ENCODE measurements at regions not wholly inside any gene's neighbourhood (a gene's known extent, or its start where the extent isn't known, plus 50 kb on each side); places are given as distances from the start of the nearest gene placed in this dataset.

DNA sequence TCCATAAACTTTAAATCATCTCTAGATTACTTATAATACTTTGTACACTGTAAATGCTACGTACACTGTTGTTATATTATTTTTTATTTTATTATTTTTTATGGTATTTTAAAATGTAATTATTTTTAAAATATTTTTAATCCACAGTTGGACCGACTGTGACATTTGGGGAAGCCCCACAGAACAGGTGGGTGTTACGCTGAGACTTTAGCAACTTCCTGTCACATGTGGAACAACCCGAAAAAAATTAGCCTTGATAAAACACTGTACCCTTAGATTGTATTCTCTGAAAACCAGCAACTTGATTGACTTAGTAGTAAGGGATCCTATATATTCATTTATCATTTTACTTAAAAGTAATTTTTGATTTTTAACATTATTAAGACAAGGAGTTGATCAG is 1755.7 kb upstream of the SEL1L start:
- Mint-ChIP-seq H3K27ac (ENCODE audit: low read depth, unreplicated experiment) (no peak overlapping the region), H3K9me3 (ENCODE audit: unreplicated experiment) (no peaks in the 10 kb centered on the region), H3K4me3 (ENCODE audit: unreplicated experiment) (no peak overlapping the region), H3K4me1 (ENCODE audit: insufficient read depth, unreplicated experiment) (peaks cover 8% of the 10 kb centered on the region), H3K27me3 (ENCODE audit: insufficient read depth, unreplicated experiment) (no peaks in the 10 kb centered on the region), H3K36me3 (ENCODE audit: insufficient read depth, unreplicated experiment) (no peaks in the 10 kb centered on the region)
- no peak for DNase-seq (ENCODE audit: unreplicated experiment)
- no TSS peak for BruUV-seq (replicated peaks)
- intact Hi-C loops (cut with micrococcal nuclease) = no loop called here
- POLR2A ChIA-PET = no interaction called here
- TF ChIP-seq, protein P1, sequence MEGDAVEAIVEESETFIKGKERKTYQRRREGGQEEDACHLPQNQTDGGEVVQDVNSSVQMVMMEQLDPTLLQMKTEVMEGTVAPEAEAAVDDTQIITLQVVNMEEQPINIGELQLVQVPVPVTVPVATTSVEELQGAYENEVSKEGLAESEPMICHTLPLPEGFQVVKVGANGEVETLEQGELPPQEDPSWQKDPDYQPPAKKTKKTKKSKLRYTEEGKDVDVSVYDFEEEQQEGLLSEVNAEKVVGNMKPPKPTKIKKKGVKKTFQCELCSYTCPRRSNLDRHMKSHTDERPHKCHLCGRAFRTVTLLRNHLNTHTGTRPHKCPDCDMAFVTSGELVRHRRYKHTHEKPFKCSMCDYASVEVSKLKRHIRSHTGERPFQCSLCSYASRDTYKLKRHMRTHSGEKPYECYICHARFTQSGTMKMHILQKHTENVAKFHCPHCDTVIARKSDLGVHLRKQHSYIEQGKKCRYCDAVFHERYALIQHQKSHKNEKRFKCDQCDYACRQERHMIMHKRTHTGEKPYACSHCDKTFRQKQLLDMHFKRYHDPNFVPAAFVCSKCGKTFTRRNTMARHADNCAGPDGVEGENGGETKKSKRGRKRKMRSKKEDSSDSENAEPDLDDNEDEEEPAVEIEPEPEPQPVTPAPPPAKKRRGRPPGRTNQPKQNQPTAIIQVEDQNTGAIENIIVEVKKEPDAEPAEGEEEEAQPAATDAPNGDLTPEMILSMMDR (IDR thresholded peaks at IDR 0.05; ENCODE audit: unreplicated experiment) = no peak
- CTCF ChIA-PET = no interaction called here

DNA sequence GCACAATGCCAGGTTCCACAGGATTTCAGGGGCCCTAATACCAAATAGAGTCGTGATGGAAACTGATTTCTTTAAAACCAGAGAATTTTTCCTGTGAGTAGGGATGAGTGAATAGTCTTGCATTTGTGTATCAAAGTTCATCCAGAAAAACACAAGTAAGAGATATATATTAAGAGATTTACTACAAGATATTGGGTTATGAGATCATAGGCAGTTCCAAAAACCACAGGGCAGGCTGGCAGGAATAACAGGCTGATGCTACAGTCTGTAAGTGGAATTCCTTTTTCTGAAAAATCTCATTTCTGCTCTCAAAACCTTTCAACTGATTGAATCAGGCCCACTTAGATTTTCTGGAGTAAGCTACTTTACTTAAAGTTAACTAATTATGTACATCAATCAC is 1756.2 kb upstream of the SEL1L start:
- ChIA-PET POLR2A (no interaction called here), CTCF (no interaction called here)
- TF ChIP-seq, protein P1 (IDR thresholded peaks at IDR 0.05; ENCODE audit: unreplicated experiment) = no peak
- no TSS peak for BruUV-seq (replicated peaks)
- Mint-ChIP-seq H3K27ac (ENCODE audit: low read depth, unreplicated experiment) (no peak overlapping the region), H3K36me3 (ENCODE audit: insufficient read depth, unreplicated experiment) (no peaks in the 10 kb centered on the region), H3K4me3 (ENCODE audit: unreplicated experiment) (no peak overlapping the region), H3K4me1 (ENCODE audit: insufficient read depth, unreplicated experiment) (peaks cover 12% of the 10 kb centered on the region), H3K27me3 (ENCODE audit: insufficient read depth, unreplicated experiment) (no peaks in the 10 kb centered on the region), H3K9me3 (ENCODE audit: unreplicated experiment) (no peaks in the 10 kb centered on the region)
- intact Hi-C loops (cut with micrococcal nuclease) = loop anchor here (10.0 kb wide), 1 partner anchor 1295 kb away; no protein-coding TSS in a partner anchor
- no peak for DNase-seq (ENCODE audit: unreplicated experiment)

DNA sequence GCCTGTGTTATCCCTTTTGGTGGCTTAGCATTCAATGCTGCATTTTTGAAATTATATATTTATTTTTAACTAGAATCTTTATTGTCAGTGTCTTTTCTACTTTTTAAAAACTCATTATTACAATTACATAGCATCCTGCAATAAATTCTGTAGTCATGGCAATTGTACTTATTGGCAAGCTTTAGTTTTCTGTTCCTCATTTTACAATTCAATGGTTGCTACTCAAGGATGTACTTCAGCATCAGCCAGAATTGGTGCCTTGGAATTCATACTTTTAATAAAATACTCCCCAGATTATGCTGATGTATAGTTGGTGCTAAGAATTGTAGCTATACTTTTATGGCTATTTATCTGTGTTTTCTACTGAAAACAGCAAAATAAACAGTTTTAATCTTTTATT is 1756.8 kb upstream of the SEL1L start:
- no peak for DNase-seq (ENCODE audit: unreplicated experiment)
- Mint-ChIP-seq H3K27ac (ENCODE audit: low read depth, unreplicated experiment) (no peak overlapping the region), H3K4me1 (ENCODE audit: insufficient read depth, unreplicated experiment) (peaks cover 17% of the 10 kb centered on the region), H3K36me3 (ENCODE audit: insufficient read depth, unreplicated experiment) (no peaks in the 10 kb centered on the region), H3K9me3 (ENCODE audit: unreplicated experiment) (no peaks in the 10 kb centered on the region), H3K27me3 (ENCODE audit: insufficient read depth, unreplicated experiment) (no peaks in the 10 kb centered on the region), H3K4me3 (ENCODE audit: unreplicated experiment) (no peak overlapping the region)
- POLR2A ChIA-PET = no interaction called here
- intact Hi-C loops (cut with micrococcal nuclease) = loop anchor here (10.0 kb wide), 1 partner anchor 1296 kb away; no protein-coding TSS in a partner anchor
- CTCF ChIA-PET = interaction anchor here (1.7 kb wide), 1 partner anchor 10 kb away, joined by 11 read pairs; no protein-coding TSS in a partner anchor
- no TSS peak for BruUV-seq (replicated peaks)
- TF ChIP-seq, protein P1 (IDR thresholded peaks at IDR 0.05; ENCODE audit: unreplicated experiment) = no peak

DNA sequence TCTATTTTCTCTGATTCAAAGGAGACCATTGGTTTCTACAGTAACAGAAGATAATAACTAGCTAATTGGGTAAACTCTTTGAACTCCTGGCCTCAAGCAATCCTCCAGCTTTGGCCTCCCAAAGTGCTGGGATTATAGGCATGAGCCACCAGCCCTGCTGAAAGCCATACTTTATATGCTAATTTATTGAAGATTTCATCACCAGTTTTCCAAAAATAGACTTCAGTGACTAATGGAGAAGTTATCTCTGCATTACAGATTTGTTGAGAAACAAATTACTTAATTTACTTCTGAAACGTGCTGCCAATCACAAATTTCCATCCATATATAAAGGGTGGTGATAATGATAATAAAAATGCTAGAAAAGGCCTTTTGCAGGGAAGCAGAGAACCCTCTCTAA is 1758.1 kb upstream of the SEL1L start:
- TF ChIP-seq, protein P1 (IDR thresholded peaks at IDR 0.05; ENCODE audit: unreplicated experiment) = no peak
- ChIA-PET CTCF (interaction anchor here (1.1 to 1.7 kb wide), 3 partner anchors 9 to 1301 kb away, joined by 4 to 11 read pairs (median 5); no protein-coding TSS in a partner anchor), POLR2A (no interaction called here)
- intact Hi-C loops (cut with micrococcal nuclease) = loop anchor here (10.0 kb wide), 1 partner anchor 1297 kb away; no protein-coding TSS in a partner anchor
- Mint-ChIP-seq H3K27me3 (ENCODE audit: insufficient read depth, unreplicated experiment) (no peaks in the 10 kb centered on the region), H3K4me3 (ENCODE audit: unreplicated experiment) (no peak overlapping the region), H3K36me3 (ENCODE audit: insufficient read depth, unreplicated experiment) (no peaks in the 10 kb centered on the region), H3K4me1 (ENCODE audit: insufficient read depth, unreplicated experiment) (peaks cover 18% of the 10 kb centered on the region), H3K27ac (ENCODE audit: low read depth, unreplicated experiment) (no peak overlapping the region), H3K9me3 (ENCODE audit: unreplicated experiment) (no peaks in the 10 kb centered on the region)
- DNase-seq (ENCODE audit: unreplicated experiment) = peak; percentile 31
- BruUV-seq (replicated peaks) = no TSS peak
